Parathyroid adenoma (tissue), 2 donors: ENCODE measurements at regions not wholly inside any gene's neighbourhood (a gene's known extent, or its start where the extent isn't known, plus 50 kb on each side); places are given as distances from the start of the nearest gene placed in this dataset.

ENCODE experiments used
- H2AFZ ChIP-seq: fragments of 300-600 bp; sonication (generic); one replicate; pipeline ENCODE4 v1.7.0; 2017; ENCODE audit warnings: antibody characterized with exemption, mild to moderate bottlenecking
- H3K27ac ChIP-seq: fragments of 300-600 bp; sonication (generic); one replicate; pipeline ENCODE4 v1.7.0; 2017
- H3K27me3 ChIP-seq: fragments of 300-600 bp; sonication (generic); one replicate; pipeline ENCODE4 v1.7.0; 2017; ENCODE audit warnings: low read length; ENCODE audit not compliant: control insufficient read depth, insufficient read depth
- H3K36me3 ChIP-seq: fragments of 300-600 bp; sonication (generic); one replicate; pipeline ENCODE4 v1.7.0; 2017; ENCODE audit warnings: low read length; ENCODE audit not compliant: control insufficient read depth, insufficient read depth
- H3K4me1 ChIP-seq: fragments of 300-600 bp; sonication (generic); one replicate; pipeline ENCODE4 v1.7.0; 2017; ENCODE audit warnings: control low read depth
- H3K4me2 ChIP-seq: fragments of 300-600 bp; sonication (generic); one replicate; pipeline ENCODE4 v1.7.0; 2017; ENCODE audit warnings: low read length
- H3K4me3 ChIP-seq: fragments of 300-600 bp; sonication (generic); one replicate; pipeline ENCODE4 v1.7.0; 2017; ENCODE audit warnings: low read depth, low read length
- H3K79me2 ChIP-seq: fragments of 300-600 bp; sonication (generic); one replicate; pipeline ENCODE4 v1.7.0; 2017; ENCODE audit warnings: control low read depth
- H3K9ac ChIP-seq: fragments of 300-600 bp; sonication (generic); one replicate; pipeline ENCODE4 v1.7.0; 2017; ENCODE audit warnings: mild to moderate bottlenecking
- H3K9me3 ChIP-seq: fragments of 300-600 bp; sonication (generic); one replicate; pipeline ENCODE4 v1.7.0; 2017; ENCODE audit warnings: low read length; ENCODE audit not compliant: control insufficient read depth
- CTCF ChIP-seq: fragments of 300-600 bp; sonication (generic); IDR thresholded peaks from one replicate; pipeline ENCODE4 v1.7.0; 2017; ENCODE audit warnings: antibody characterized with exemption, mild to moderate bottlenecking
- donor health status: primary hyperparathyroidism.

- no peak overlapping the region for H2AFZ ChIP-seq
- no peak overlapping the region for H3K4me3 ChIP-seq
- H3K27me3 ChIP-seq = no peaks in the 10 kb centered on the region
- H3K36me3 ChIP-seq = no peaks in the 10 kb centered on the region
- TF ChIP-seq CTCF = no peak
- no peak overlapping the region for H3K9ac ChIP-seq
- no peak overlapping the region for H3K4me2 ChIP-seq
- no peaks in the 10 kb centered on the region for H3K79me2 ChIP-seq
- H3K9me3 ChIP-seq = no peaks in the 10 kb centered on the region
- H3K27ac ChIP-seq = no peak overlapping the region
- no peaks in the 10 kb centered on the region for H3K4me1 ChIP-seq
Measured at GRCh38 chr4:81804849-81805248, 333.1 kb upstream of the RASGEF1B start.

GRCh38 chr4:81802285-81802846, 330.7 kb upstream of the RASGEF1B start:
- Histone ChIP-seq H3K9me3 (no peaks in the 10 kb centered on the region), H3K4me3 (no peak overlapping the region), H3K9ac (no peak overlapping the region), H3K27me3 (no peaks in the 10 kb centered on the region), H3K4me2 (no peak overlapping the region), H2AFZ (no peak overlapping the region), H3K36me3 (no peaks in the 10 kb centered on the region), H3K27ac (no peak overlapping the region), H3K79me2 (no peaks in the 10 kb centered on the region), H3K4me1 (no peaks in the 10 kb centered on the region)
- no peak for TF ChIP-seq CTCF

GRCh38 chr4:81799371-81799770, 327.7 kb upstream of the RASGEF1B start:
- no peak overlapping the region for H3K4me2 ChIP-seq
- no peak overlapping the region for H2AFZ ChIP-seq
- no peak for TF ChIP-seq CTCF
- no peaks in the 10 kb centered on the region for H3K27me3 ChIP-seq
- H3K4me1 ChIP-seq = no peaks in the 10 kb centered on the region
- no peaks in the 10 kb centered on the region for H3K79me2 ChIP-seq
- no peak overlapping the region for H3K27ac ChIP-seq
- no peak overlapping the region for H3K4me3 ChIP-seq
- no peak overlapping the region for H3K9ac ChIP-seq
- H3K9me3 ChIP-seq = no peaks in the 10 kb centered on the region
- no peaks in the 10 kb centered on the region for H3K36me3 ChIP-seq

- H3K9me3 ChIP-seq = no peaks in the 10 kb centered on the region
- no peak overlapping the region for H3K4me2 ChIP-seq
- H3K27me3 ChIP-seq = no peaks in the 10 kb centered on the region
- H2AFZ ChIP-seq = no peak overlapping the region
- no peak for TF ChIP-seq CTCF
- no peaks in the 10 kb centered on the region for H3K79me2 ChIP-seq
- no peak overlapping the region for H3K27ac ChIP-seq
- no peaks in the 10 kb centered on the region for H3K36me3 ChIP-seq
- H3K4me1 ChIP-seq = no peaks in the 10 kb centered on the region
- H3K9ac ChIP-seq = no peak overlapping the region
- H3K4me3 ChIP-seq = no peak overlapping the region
Measured at GRCh38 chr4:81796790-81797528, 325.3 kb upstream of the RASGEF1B start.

GRCh38 chr4:81792521-81792920, 320.8 kb upstream of the RASGEF1B start:
- H3K27me3 ChIP-seq = no peaks in the 10 kb centered on the region
- H3K79me2 ChIP-seq = no peaks in the 10 kb centered on the region
- no peak overlapping the region for H2AFZ ChIP-seq
- no peak for TF ChIP-seq CTCF
- no peaks in the 10 kb centered on the region for H3K4me1 ChIP-seq
- no peak overlapping the region for H3K4me3 ChIP-seq
- H3K27ac ChIP-seq = no peak overlapping the region
- H3K9ac ChIP-seq = no peak overlapping the region
- no peaks in the 10 kb centered on the region for H3K36me3 ChIP-seq
- H3K4me2 ChIP-seq = no peak overlapping the region
- H3K9me3 ChIP-seq = no peaks in the 10 kb centered on the region
